Glomerular endothelial cell (primary cell): ENCODE measurements at regions not wholly inside any gene's neighbourhood (a gene's known extent, or its start where the extent isn't known, plus 50 kb on each side); places are given as distances from the start of the nearest gene placed in this dataset.
"Not testable (repeated sequence)": the region's sequence is repeated elsewhere in the genome, so short reads cannot be mapped to it uniquely, and the experiment has no call there.

Source experiments
- DNase-seq: peaks from one replicate; pipeline ENCODE4 v3.0.0-alpha.2; 2011; ENCODE audit warnings: low read depth, low spot score; ENCODE audit errors: extremely low read depth

- DNase-seq, result no peak
These were observed 511.7 kb upstream of the IMPG1 start for GRCh38 chr6:76584121-76584520.

GRCh38 chr6:76578746-76579145, 506.3 kb upstream of the IMPG1 start:
- DNase-seq, result no peak

- DNase-seq, result no peak
These were observed 502.3 kb upstream of the IMPG1 start for GRCh38 chr6:76574746-76575145.

- DNase-seq, result no peak
These were observed 493.5 kb upstream of the IMPG1 start for GRCh38 chr6:76565932-76566331.

- not testable (repeated sequence) for DNase-seq
These were observed 489.9 kb upstream of the IMPG1 start for GRCh38 chr6:76562371-76562770.

GRCh38 chr6:76560851-76561755, 488.6 kb upstream of the IMPG1 start:
- not testable (repeated sequence) for DNase-seq

- no peak for DNase-seq
These were observed 480.8 kb upstream of the IMPG1 start for GRCh38 chr6:76553256-76553655.

- no peak for DNase-seq
These were observed 479.8 kb upstream of the IMPG1 start for GRCh38 chr6:76552268-76552667.

GRCh38 chr6:76533661-76534060, 461.2 kb upstream of the IMPG1 start:
- DNase-seq, result no peak

GRCh38 chr6:76532647-76533046, 460.2 kb upstream of the IMPG1 start:
- DNase-seq, result no peak

GRCh38 chr6:76518443-76518842, 446.0 kb upstream of the IMPG1 start:
- DNase-seq, result no peak

GRCh38 chr6:76516924-76517323, 444.5 kb upstream of the IMPG1 start:
- DNase-seq, result no peak

- DNase-seq, result no peak
These were observed 438.0 kb upstream of the IMPG1 start for GRCh38 chr6:76510489-76510888.

GRCh38 chr6:76509397-76509796, 436.9 kb upstream of the IMPG1 start:
- DNase-seq, result no peak

- no peak for DNase-seq
These were observed 434.3 kb upstream of the IMPG1 start for GRCh38 chr6:76506808-76507207.

GRCh38 chr6:76495909-76496308, 423.4 kb upstream of the IMPG1 start:
- no peak for DNase-seq

- DNase-seq, result not testable (repeated sequence)
These were observed 418.9 kb upstream of the IMPG1 start for GRCh38 chr6:76491376-76491775.

GRCh38 chr6:76490456-76490855, 418.0 kb upstream of the IMPG1 start:
- DNase-seq, result no peak

- no peak for DNase-seq
These were observed 408.6 kb upstream of the IMPG1 start for GRCh38 chr6:76481101-76481500.

GRCh38 chr6:76472858-76473257, 400.4 kb upstream of the IMPG1 start:
- no peak for DNase-seq

- DNase-seq, result no peak
These were observed 393.8 kb upstream of the IMPG1 start for GRCh38 chr6:76466286-76466685.

- no peak for DNase-seq
These were observed 392.9 kb upstream of the IMPG1 start for GRCh38 chr6:76465410-76465809.

GRCh38 chr6:76453270-76453669, 380.8 kb upstream of the IMPG1 start:
- no peak for DNase-seq
